Mucosa of gallbladder (tissue), 1 donor: ENCODE measurements at regions not wholly inside any gene's neighbourhood (a gene's known extent, or its start where the extent isn't known, plus 50 kb on each side); places are given as distances from the start of the nearest gene placed in this dataset.

Experiments used
- DNase-seq: peaks from one replicate; pipeline ENCODE4 v3.0.0-alpha.2; 2020; ENCODE audit warnings: low spot score
- donor health status: DM: no; HTN: no; CAD: no.

GRCh38 chr3:25000971-25001591 is 427.0 kb upstream of the RARB start:
- DNase-seq, result no peak

GRCh38 chr3:25002052-25002451 is 426.0 kb upstream of the RARB start:
- DNase-seq, result no peak

- no peak for DNase-seq
Measured at GRCh38 chr3:25007974-25008658, 419.9 kb upstream of the RARB start.

GRCh38 chr3:25009665-25010064 is 418.4 kb upstream of the RARB start:
- DNase-seq, result no peak

GRCh38 chr3:25015599-25015998 is 412.5 kb upstream of the RARB start:
- no peak for DNase-seq

GRCh38 chr3:25018909-25019308 is 409.2 kb upstream of the RARB start:
- no peak for DNase-seq

- no peak for DNase-seq
Measured at GRCh38 chr3:25019506-25019905, 408.6 kb upstream of the RARB start.

GRCh38 chr3:25021816-25022215 is 406.2 kb upstream of the RARB start:
- DNase-seq, result no peak

- no peak for DNase-seq
Measured at GRCh38 chr3:25023876-25024275, 404.2 kb upstream of the RARB start.

GRCh38 chr3:25025236-25025635 is 402.8 kb upstream of the RARB start:
- no peak for DNase-seq

- DNase-seq, result no peak
Measured at GRCh38 chr3:25027650-25028049, 400.4 kb upstream of the RARB start.

- no peak for DNase-seq
Measured at GRCh38 chr3:25029820-25030219, 398.2 kb upstream of the RARB start.

GRCh38 chr3:25032344-25032743 is 395.7 kb upstream of the RARB start:
- no peak for DNase-seq

GRCh38 chr3:25033407-25034029 is 394.5 kb upstream of the RARB start:
- peak; percentile 39 for DNase-seq

- no peak for DNase-seq
Measured at GRCh38 chr3:25035526-25035925, 392.5 kb upstream of the RARB start.

- DNase-seq, result no peak
Measured at GRCh38 chr3:25036633-25037032, 391.4 kb upstream of the RARB start.

GRCh38 chr3:25037049-25037547 is 391.0 kb upstream of the RARB start:
- no peak for DNase-seq

GRCh38 chr3:25038271-25038670 is 389.8 kb upstream of the RARB start:
- DNase-seq, result no peak

- no peak for DNase-seq
Measured at GRCh38 chr3:25038922-25039321, 389.1 kb upstream of the RARB start.

- no peak for DNase-seq
Measured at GRCh38 chr3:25040748-25041147, 387.3 kb upstream of the RARB start.

- DNase-seq, result no peak
Measured at GRCh38 chr3:25041871-25042584, 386.0 kb upstream of the RARB start.

- DNase-seq, result no peak
Measured at GRCh38 chr3:25043177-25043576, 384.9 kb upstream of the RARB start.

- no peak for DNase-seq
Measured at GRCh38 chr3:25043749-25044148, 384.3 kb upstream of the RARB start.
